ENCODE measurements at regions not wholly inside any gene's neighbourhood (a gene's known extent, or its start where the extent isn't known, plus 50 kb on each side); places are given as distances from the start of the nearest gene placed in this dataset.
"Not testable (repeated sequence)": the region's sequence is repeated elsewhere in the genome, so short reads cannot be mapped to it uniquely, and the experiment has no call there.

- H3K27me3 ChIP-seq (ENCODE audit: control insufficient read depth, insufficient read depth); H3K4me3 ChIP-seq (ENCODE audit: low read length); intact Hi-C loops (cut with DNase I); H3K9me3 ChIP-seq (ENCODE audit: control insufficient read depth, low read length); H3K27ac ChIP-seq (ENCODE audit: low read length); ATAC-seq; DNase-seq; H3K4me1 ChIP-seq (ENCODE audit: control insufficient read depth, insufficient read depth, low read length): not testable (repeated sequence)
- no CpG with 5 or more reads among the region's 3 CpGs for WGBS
Measured at GRCh38 chr1:120617493-120617892, 106.3 kb upstream of the NBPF26 start.

GRCh38 chr1:120619867-120620692, 103.7 kb upstream of the NBPF26 start:
- H3K4me3 ChIP-seq (ENCODE audit: low read length); intact Hi-C loops (cut with DNase I); DNase-seq; H3K27ac ChIP-seq (ENCODE audit: low read length); H3K9me3 ChIP-seq (ENCODE audit: control insufficient read depth, low read length); H3K27me3 ChIP-seq (ENCODE audit: control insufficient read depth, insufficient read depth); H3K4me1 ChIP-seq (ENCODE audit: control insufficient read depth, insufficient read depth, low read length): not testable (repeated sequence)
- WGBS, result no CpG with 5 or more reads among the region's 25 CpGs
- peak; percentile 56 to 63 for ATAC-seq

- H3K4me1 ChIP-seq (ENCODE audit: control insufficient read depth, insufficient read depth, low read length); intact Hi-C loops (cut with DNase I); H3K4me3 ChIP-seq (ENCODE audit: low read length); DNase-seq; H3K9me3 ChIP-seq (ENCODE audit: control insufficient read depth, low read length); H3K27me3 ChIP-seq (ENCODE audit: control insufficient read depth, insufficient read depth); H3K27ac ChIP-seq (ENCODE audit: low read length): not testable (repeated sequence)
- no CpG with 5 or more reads among the region's 5 CpGs for WGBS
- peak; percentile 86 to 89 for ATAC-seq
Measured at GRCh38 chr1:120620693-120620969, 103.1 kb upstream of the NBPF26 start.

GRCh38 chr1:120621278-120621677, 102.5 kb upstream of the NBPF26 start:
- H3K27me3 ChIP-seq (ENCODE audit: control insufficient read depth, insufficient read depth); H3K27ac ChIP-seq (ENCODE audit: low read length); DNase-seq; intact Hi-C loops (cut with DNase I); H3K4me1 ChIP-seq (ENCODE audit: control insufficient read depth, insufficient read depth, low read length); H3K4me3 ChIP-seq (ENCODE audit: low read length); H3K9me3 ChIP-seq (ENCODE audit: control insufficient read depth, low read length): not testable (repeated sequence)
- ATAC-seq, result peak; percentile 63 to 65
- no CpG with 5 or more reads among the region's 5 CpGs for WGBS

GRCh38 chr1:120623539-120623938, 100.2 kb upstream of the NBPF26 start:
- H3K4me1 ChIP-seq (ENCODE audit: control insufficient read depth, insufficient read depth, low read length); DNase-seq; H3K27me3 ChIP-seq (ENCODE audit: control insufficient read depth, insufficient read depth); H3K4me3 ChIP-seq (ENCODE audit: low read length); intact Hi-C loops (cut with DNase I); H3K9me3 ChIP-seq (ENCODE audit: control insufficient read depth, low read length); ATAC-seq; H3K27ac ChIP-seq (ENCODE audit: low read length): not testable (repeated sequence)
- WGBS, result no CpG with 5 or more reads among the region's 4 CpGs

GRCh38 chr1:120624565-120625064, 99.1 kb upstream of the NBPF26 start:
- H3K9me3 ChIP-seq (ENCODE audit: control insufficient read depth, low read length); intact Hi-C loops (cut with DNase I); ATAC-seq; H3K27me3 ChIP-seq (ENCODE audit: control insufficient read depth, insufficient read depth); H3K27ac ChIP-seq (ENCODE audit: low read length); H3K4me1 ChIP-seq (ENCODE audit: control insufficient read depth, insufficient read depth, low read length); DNase-seq; H3K4me3 ChIP-seq (ENCODE audit: low read length): not testable (repeated sequence)
- WGBS, result 40% methylated on average over 4 of the region's 5 CpGs

- H3K27me3 ChIP-seq (ENCODE audit: control insufficient read depth, insufficient read depth); ATAC-seq; H3K9me3 ChIP-seq (ENCODE audit: control insufficient read depth, low read length); intact Hi-C loops (cut with DNase I); H3K4me1 ChIP-seq (ENCODE audit: control insufficient read depth, insufficient read depth, low read length); H3K4me3 ChIP-seq (ENCODE audit: low read length); H3K27ac ChIP-seq (ENCODE audit: low read length); DNase-seq: not testable (repeated sequence)
- WGBS, result no CpG with 5 or more reads among the region's 1 CpG
Measured at GRCh38 chr1:120629832-120630455, 93.8 kb upstream of the NBPF26 start.

- ATAC-seq, result peak; percentile 80 to 93
- H3K4me1 ChIP-seq (ENCODE audit: control insufficient read depth, insufficient read depth, low read length); intact Hi-C loops (cut with DNase I); H3K27ac ChIP-seq (ENCODE audit: low read length); DNase-seq; H3K27me3 ChIP-seq (ENCODE audit: control insufficient read depth, insufficient read depth); H3K9me3 ChIP-seq (ENCODE audit: control insufficient read depth, low read length); H3K4me3 ChIP-seq (ENCODE audit: low read length): not testable (repeated sequence)
- no CpG with 5 or more reads among the region's 5 CpGs for WGBS
Measured at GRCh38 chr1:120634816-120635806, 88.6 kb upstream of the NBPF26 start.

- H3K4me3 ChIP-seq (ENCODE audit: low read length); DNase-seq; H3K9me3 ChIP-seq (ENCODE audit: control insufficient read depth, low read length); H3K27me3 ChIP-seq (ENCODE audit: control insufficient read depth, insufficient read depth); H3K27ac ChIP-seq (ENCODE audit: low read length); intact Hi-C loops (cut with DNase I); H3K4me1 ChIP-seq (ENCODE audit: control insufficient read depth, insufficient read depth, low read length): not testable (repeated sequence)
- WGBS, result 0% methylated on average over 1 of the region's 4 CpGs
- ATAC-seq, result peak in 1 of 2 donors; percentile 33
Measured at GRCh38 chr1:120640261-120641013, 83.3 kb upstream of the NBPF26 start.

- DNase-seq; intact Hi-C loops (cut with DNase I); ATAC-seq; H3K4me3 ChIP-seq (ENCODE audit: low read length); H3K27me3 ChIP-seq (ENCODE audit: control insufficient read depth, insufficient read depth); H3K27ac ChIP-seq (ENCODE audit: low read length); H3K4me1 ChIP-seq (ENCODE audit: control insufficient read depth, insufficient read depth, low read length); H3K9me3 ChIP-seq (ENCODE audit: control insufficient read depth, low read length): not testable (repeated sequence)
- no CpG with 5 or more reads among the region's 3 CpGs for WGBS
Measured at GRCh38 chr1:120641014-120641302, 82.8 kb upstream of the NBPF26 start.

Data from right cardiac atrium (tissue), 5 donors.